GM21360 (cell line): ENCODE measurements at regions not wholly inside any gene's neighbourhood (a gene's known extent, or its start where the extent isn't known, plus 50 kb on each side); places are given as distances from the start of the nearest gene placed in this dataset.
"Not testable (repeated sequence)": the region's sequence is repeated elsewhere in the genome, so short reads cannot be mapped to it uniquely, and the experiment has no call there.

Source experiments
- ATAC-seq: cut with Tn5 transposase; IDR thresholded peaks from one replicate; pipeline ENCODE4 v1.9.1; 2021; ENCODE audit warnings: mild to moderate bottlenecking, moderate library complexity; ENCODE audit not compliant: unreplicated experiment

- no peak for ATAC-seq
Observed at GRCh38 chr4:20124317-20125026, 127.2 kb upstream of the SLIT2 start.

- ATAC-seq: no peak
Observed at GRCh38 chr4:20122198-20122988, 129.3 kb upstream of the SLIT2 start.

GRCh38 chr4:20119141-20119540, 132.6 kb upstream of the SLIT2 start:
- no peak for ATAC-seq

- no peak for ATAC-seq
Observed at GRCh38 chr4:20109391-20109790, 142.3 kb upstream of the SLIT2 start.

- ATAC-seq: no peak
Observed at GRCh38 chr4:20106921-20107320, 144.8 kb upstream of the SLIT2 start.

GRCh38 chr4:20101831-20102230, 149.9 kb upstream of the SLIT2 start:
- no peak for ATAC-seq

GRCh38 chr4:20096911-20097310, 154.8 kb upstream of the SLIT2 start:
- ATAC-seq: no peak

GRCh38 chr4:20095805-20096541, 155.7 kb upstream of the SLIT2 start:
- no peak for ATAC-seq

GRCh38 chr4:20091781-20092180, 159.9 kb upstream of the SLIT2 start:
- ATAC-seq: no peak

- no peak for ATAC-seq
Observed at GRCh38 chr4:20087522-20087911, 164.2 kb upstream of the SLIT2 start.

- ATAC-seq: no peak
Observed at GRCh38 chr4:20086799-20087521, 164.7 kb upstream of the SLIT2 start.

GRCh38 chr4:20086067-20086798, 165.5 kb upstream of the SLIT2 start:
- ATAC-seq: no peak

GRCh38 chr4:20085653-20086052, 166.1 kb upstream of the SLIT2 start:
- no peak for ATAC-seq

- no peak for ATAC-seq
Observed at GRCh38 chr4:20085156-20085555, 166.5 kb upstream of the SLIT2 start.

GRCh38 chr4:20084488-20084887, 167.2 kb upstream of the SLIT2 start:
- no peak for ATAC-seq

GRCh38 chr4:20078644-20079043, 173.1 kb upstream of the SLIT2 start:
- no peak for ATAC-seq

- no peak for ATAC-seq
Observed at GRCh38 chr4:20075248-20075871, 176.3 kb upstream of the SLIT2 start.

GRCh38 chr4:20074450-20074849, 177.3 kb upstream of the SLIT2 start:
- no peak for ATAC-seq

- ATAC-seq: no peak
Observed at GRCh38 chr4:20065952-20066351, 185.8 kb upstream of the SLIT2 start.

GRCh38 chr4:20062857-20063256, 188.8 kb upstream of the SLIT2 start:
- ATAC-seq: not testable (repeated sequence)
